LNCAP (cell line): ENCODE measurements at regions not wholly inside any gene's neighbourhood (a gene's known extent, or its start where the extent isn't known, plus 50 kb on each side); places are given as distances from the start of the nearest gene placed in this dataset.

ENCODE experiments used
- TF ChIP-seq, protein P1 (sequence below): fragments of 450-650 bp; IDR thresholded peaks from 2 replicates; pipeline ENCODE4 v1.5.1; 2017; ENCODE audit warnings: mild to moderate bottlenecking

DNA sequence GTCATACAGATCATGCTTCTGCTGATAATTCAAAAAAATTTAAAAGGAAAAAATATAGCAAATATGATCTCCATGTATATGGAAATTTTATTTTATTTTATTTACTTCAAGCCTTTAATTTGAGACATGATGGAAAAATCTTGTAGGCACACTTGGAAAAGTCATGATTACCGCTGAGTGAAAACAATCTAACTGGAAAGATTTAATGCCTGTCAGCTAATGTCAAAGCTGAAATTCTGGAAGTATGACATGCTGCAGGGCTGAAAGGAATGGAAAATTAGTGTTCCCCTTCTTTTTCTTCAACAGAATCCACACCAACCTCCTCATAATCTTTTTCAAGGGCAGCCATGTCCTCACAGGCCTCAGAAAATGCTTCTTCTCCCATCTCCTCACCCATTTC, 58.2 kb downstream of the RPRM start:
- TF ChIP-seq, protein P1, sequence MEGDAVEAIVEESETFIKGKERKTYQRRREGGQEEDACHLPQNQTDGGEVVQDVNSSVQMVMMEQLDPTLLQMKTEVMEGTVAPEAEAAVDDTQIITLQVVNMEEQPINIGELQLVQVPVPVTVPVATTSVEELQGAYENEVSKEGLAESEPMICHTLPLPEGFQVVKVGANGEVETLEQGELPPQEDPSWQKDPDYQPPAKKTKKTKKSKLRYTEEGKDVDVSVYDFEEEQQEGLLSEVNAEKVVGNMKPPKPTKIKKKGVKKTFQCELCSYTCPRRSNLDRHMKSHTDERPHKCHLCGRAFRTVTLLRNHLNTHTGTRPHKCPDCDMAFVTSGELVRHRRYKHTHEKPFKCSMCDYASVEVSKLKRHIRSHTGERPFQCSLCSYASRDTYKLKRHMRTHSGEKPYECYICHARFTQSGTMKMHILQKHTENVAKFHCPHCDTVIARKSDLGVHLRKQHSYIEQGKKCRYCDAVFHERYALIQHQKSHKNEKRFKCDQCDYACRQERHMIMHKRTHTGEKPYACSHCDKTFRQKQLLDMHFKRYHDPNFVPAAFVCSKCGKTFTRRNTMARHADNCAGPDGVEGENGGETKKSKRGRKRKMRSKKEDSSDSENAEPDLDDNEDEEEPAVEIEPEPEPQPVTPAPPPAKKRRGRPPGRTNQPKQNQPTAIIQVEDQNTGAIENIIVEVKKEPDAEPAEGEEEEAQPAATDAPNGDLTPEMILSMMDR = no peak

DNA sequence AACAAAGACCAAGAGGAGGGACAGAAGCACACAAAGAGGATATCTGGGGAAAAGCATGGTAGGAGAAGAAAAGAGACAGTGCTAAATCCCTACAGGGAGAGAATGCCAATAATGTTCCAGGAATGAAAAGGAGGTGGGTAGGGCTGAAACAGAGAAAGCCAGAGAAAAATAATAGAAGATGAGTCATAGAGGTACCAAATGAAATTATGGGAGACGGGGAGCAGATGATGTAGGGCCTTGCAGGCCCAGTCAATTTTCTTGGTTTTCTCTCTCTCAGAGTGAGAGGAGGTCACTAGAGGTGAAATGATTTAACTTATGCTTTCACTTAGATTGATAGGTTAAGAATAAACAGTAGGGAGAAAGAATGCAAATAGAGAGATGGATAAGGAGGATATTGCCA, 61.5 kb downstream of the RPRM start:
- TF ChIP-seq, protein P1 = no peak

DNA sequence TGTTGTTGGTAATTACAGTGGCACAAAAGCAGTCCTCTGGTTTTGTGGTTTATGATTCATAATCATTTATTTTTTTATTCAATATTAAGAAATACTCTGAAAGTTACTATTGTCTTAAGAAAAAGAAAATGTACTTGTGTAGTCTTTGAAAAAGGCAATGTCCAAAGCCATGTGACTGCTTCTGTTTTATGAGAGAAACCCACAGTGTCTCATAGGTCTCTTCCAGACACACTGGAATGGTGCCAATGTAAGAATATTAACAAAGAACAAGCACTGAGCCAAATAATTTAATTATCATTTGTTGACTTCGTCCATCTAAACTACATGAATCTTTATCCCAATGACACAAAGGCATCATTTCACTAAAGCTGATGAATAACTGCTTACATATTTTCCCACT, 62.5 kb downstream of the RPRM start:
- TF ChIP-seq, protein P1 = no peak

DNA sequence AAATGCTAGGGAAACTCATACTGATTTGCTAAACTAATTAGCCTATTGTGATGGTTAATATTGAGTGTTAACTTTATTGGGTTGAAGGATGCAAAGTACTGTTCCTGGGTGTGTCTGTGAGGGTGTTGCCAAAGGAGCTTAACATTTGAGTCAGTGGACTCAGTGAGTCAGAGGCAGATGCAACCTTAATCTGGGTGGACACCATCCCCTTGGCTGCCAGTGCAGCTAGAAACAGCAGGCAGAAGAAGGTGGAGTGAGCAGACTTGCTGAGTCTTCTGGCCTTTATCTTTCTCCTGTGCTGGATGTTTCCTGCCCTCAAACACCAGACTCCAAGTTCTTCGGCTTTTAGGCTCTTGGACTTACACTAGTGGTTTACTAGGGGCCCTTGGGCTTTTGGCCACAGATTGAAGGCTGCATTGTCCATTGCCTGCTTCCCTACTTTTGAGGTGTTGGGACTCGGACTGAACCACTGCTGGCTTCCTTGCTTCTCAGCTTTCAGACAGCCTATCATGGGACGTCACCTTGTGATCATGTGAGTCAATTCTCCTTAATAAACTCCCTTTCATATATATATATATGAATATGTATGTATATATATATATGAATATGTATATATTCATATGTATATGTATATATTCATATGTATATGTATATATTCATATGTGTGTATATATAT, 69.7 kb downstream of the RPRM start:
- TF ChIP-seq, protein P1 = no peak

DNA sequence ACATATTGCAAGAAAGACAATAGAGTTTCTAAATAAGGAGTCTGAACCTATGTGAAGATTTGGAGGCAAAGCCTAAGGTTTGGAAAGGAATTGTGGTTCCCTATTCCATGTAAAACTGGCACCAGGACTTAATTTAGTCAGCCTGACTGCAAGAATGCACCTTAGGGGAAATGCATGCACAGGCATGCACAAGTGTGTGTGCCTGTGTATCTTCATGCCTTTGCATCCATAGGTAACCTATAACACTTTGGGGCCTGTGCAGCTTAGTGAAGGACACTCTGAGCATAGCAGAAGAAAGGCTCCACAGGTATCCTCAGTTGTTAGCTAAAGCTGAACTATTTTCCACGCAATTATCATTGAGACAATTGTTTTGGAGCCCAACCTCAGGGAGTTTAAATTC, 73.4 kb downstream of the RPRM start:
- TF ChIP-seq, protein P1 = no peak

DNA sequence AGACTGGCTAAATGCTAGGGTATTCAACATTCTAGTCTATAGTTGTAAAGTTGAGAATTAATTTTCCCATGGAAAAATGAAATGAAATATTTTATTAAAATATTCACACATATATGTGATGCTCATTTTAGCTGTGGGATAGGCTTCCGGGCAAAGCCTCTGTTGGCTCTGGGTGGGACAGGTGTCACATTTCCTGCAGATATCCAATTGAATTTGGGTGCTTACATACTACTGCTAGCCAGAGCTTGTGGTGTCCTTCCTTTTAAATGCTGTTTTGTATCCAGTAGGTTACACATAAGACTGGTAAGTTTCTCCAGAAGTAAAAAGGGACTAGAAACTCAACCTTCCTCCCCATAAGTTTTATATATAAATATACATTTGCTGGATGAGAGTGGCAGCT, 73.8 kb downstream of the RPRM start:
- TF ChIP-seq, protein P1 = no peak

DNA sequence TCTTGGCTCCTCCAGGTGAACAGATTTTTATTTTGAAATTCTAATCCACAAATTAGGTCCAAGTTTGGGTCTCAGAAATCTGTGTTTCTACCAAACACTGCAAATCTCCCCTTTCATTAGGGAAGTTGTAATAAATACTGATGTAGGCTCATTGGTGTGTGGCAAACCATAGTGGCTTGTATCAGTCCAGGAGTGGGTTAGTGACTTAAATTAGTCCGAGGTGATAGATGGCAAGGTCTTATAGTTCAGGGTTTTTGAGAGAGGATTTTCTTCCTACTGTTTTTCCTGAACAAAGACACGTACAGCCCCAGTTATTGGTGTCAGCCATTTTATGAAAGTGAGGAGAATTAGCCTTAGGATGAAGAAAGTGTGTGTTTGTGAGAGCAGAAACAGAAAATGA, 74.6 kb downstream of the RPRM start:
- TF ChIP-seq, protein P1 = no peak

DNA sequence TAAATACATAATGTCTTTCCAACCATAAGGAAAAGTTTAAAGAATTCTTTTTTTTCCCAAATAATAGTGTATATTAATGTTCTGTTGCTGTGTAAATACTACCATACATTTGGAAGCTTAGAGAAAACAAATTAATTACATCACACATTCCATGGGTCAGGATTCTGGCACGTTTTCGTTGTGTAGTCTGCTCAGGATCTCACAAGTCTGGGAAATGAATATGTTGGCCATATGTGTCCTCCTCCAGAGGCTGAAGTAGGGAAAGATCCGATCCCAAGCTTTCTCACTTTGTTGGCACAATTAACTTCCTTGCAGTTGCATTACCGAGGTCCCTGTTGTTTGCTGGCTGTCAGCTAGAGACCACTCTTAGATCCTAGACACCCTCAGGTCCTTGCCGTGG, 83.9 kb downstream of the RPRM start:
- TF ChIP-seq, protein P1 = no peak
